ENCODE measurements at regions not wholly inside any gene's neighbourhood (a gene's known extent, or its start where the extent isn't known, plus 50 kb on each side); places are given as distances from the start of the nearest gene placed in this dataset.

GRCh38 chr1:96660051-96660450 is 61.5 kb upstream of the PTBP2 start:
- TF ChIP-seq POLR2A (IDR thresholded peaks at IDR 0.05) (no peak), CTCF (IDR thresholded peaks at IDR 0.05) (no peak)
